Lower lobe of right lung (tissue), 2 donors: ENCODE measurements at regions not wholly inside any gene's neighbourhood (a gene's known extent, or its start where the extent isn't known, plus 50 kb on each side); places are given as distances from the start of the nearest gene placed in this dataset.

ENCODE experiments used
- ATAC-seq, 2 donors: fragments of 200-7000 bp; cut with Tn5 transposase; one replicate each; pipeline ENCODE4 v1.9.1; 2020 to 2022; ENCODE audit warnings: mild to moderate bottlenecking in 2 of 2, moderate library complexity in 2 of 2
- DNase-seq: peaks from one replicate; pipeline ENCODE4 v3.0.0-alpha.2; 2020
- H3K27ac ChIP-seq: fragments of 200-600 bp; one replicate; pipeline ENCODE4 v1.8.0; 2022
- H3K27me3 ChIP-seq: fragments of 200-600 bp; one replicate; pipeline ENCODE4 v1.8.0; 2022; ENCODE audit warnings: low read depth
- H3K36me3 ChIP-seq: fragments of 200-600 bp; one replicate; pipeline ENCODE4 v1.8.0; 2022; ENCODE audit warnings: mild to moderate bottlenecking
- H3K4me1 ChIP-seq: fragments of 200-600 bp; one replicate; pipeline ENCODE4 v1.8.0; 2022
- H3K4me3 ChIP-seq: fragments of 200-600 bp; one replicate; pipeline ENCODE4 v1.8.0; 2022; ENCODE audit warnings: mild to moderate bottlenecking
- H3K9me3 ChIP-seq: fragments of 200-600 bp; one replicate; pipeline ENCODE4 v1.8.0; 2022
- intact Hi-C: fragments of 100-400 bp; cut with DNase I; formaldehyde crosslinking; loops from one replicate; pipeline ENCODE4 v1.11.0; 2022
- TF ChIP-seq, protein P1 (sequence below): fragments of 200-600 bp; IDR thresholded peaks from one replicate; pipeline ENCODE4 v1.8.0; 2022; ENCODE audit warnings: antibody characterized with exemption, mild to moderate bottlenecking
- donor health status: DM: no; HTN: yes; CAD: no; lungs with severe emphysema.

DNA sequence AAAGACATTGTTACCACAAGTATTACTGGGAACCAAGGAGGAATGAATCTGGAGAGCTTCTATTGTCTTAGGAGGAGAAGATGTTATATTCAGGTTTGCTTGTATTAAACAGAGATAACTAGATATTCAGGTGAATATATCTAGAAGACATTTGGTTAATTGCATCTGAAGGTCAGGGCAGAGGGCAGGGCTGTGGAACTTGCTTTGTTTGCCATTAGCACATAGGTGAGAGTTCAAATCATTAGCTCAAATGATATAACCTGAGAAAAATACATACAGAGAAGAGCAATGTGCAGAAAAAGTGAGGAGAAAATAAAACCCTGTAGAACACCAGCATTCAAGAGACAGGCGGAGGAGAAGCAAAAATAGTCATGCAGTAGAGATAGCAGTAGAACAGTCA, 116.8 kb downstream of the DNAJB9 start:
- DNase-seq, result no peak
- H3K36me3 ChIP-seq, result no peaks in the 10 kb centered on the region
- no peaks in the 10 kb centered on the region for H3K9me3 ChIP-seq
- intact Hi-C loops, result no loop called here
- no peak for ATAC-seq
- no peaks in the 10 kb centered on the region for H3K27me3 ChIP-seq
- H3K4me3 ChIP-seq, result no peak overlapping the region
- no peaks in the 10 kb centered on the region for H3K4me1 ChIP-seq
- no peak overlapping the region for H3K27ac ChIP-seq
- TF ChIP-seq, protein P1, sequence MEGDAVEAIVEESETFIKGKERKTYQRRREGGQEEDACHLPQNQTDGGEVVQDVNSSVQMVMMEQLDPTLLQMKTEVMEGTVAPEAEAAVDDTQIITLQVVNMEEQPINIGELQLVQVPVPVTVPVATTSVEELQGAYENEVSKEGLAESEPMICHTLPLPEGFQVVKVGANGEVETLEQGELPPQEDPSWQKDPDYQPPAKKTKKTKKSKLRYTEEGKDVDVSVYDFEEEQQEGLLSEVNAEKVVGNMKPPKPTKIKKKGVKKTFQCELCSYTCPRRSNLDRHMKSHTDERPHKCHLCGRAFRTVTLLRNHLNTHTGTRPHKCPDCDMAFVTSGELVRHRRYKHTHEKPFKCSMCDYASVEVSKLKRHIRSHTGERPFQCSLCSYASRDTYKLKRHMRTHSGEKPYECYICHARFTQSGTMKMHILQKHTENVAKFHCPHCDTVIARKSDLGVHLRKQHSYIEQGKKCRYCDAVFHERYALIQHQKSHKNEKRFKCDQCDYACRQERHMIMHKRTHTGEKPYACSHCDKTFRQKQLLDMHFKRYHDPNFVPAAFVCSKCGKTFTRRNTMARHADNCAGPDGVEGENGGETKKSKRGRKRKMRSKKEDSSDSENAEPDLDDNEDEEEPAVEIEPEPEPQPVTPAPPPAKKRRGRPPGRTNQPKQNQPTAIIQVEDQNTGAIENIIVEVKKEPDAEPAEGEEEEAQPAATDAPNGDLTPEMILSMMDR, result no peak

DNA sequence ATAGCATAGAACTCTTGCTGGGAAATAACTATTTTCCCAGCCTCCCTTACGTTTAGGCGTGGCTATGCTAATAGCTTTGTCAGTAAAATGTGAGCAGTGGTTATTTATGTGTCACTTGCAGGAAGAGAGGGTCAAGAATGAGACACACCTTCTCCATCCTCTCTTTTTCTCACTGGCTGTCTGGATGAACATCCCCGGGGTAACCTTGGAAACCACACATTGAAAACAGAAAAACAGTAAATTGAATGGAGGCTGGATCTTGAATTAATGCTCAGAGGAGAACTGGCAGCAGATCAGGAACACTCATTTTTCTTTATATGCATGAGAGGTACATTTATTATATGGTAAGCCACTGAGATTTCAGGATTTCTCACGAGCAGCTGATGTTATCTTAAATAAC, 127.6 kb downstream of the DNAJB9 start:
- Histone ChIP-seq H3K9me3 (no peaks in the 10 kb centered on the region), H3K4me3 (no peak overlapping the region), H3K36me3 (no peaks in the 10 kb centered on the region), H3K27me3 (no peaks in the 10 kb centered on the region), H3K4me1 (no peaks in the 10 kb centered on the region), H3K27ac (no peak overlapping the region)
- TF ChIP-seq, protein P1, result no peak
- intact Hi-C loops, result no loop called here
- ATAC-seq (no peak), DNase-seq (no peak)

DNA sequence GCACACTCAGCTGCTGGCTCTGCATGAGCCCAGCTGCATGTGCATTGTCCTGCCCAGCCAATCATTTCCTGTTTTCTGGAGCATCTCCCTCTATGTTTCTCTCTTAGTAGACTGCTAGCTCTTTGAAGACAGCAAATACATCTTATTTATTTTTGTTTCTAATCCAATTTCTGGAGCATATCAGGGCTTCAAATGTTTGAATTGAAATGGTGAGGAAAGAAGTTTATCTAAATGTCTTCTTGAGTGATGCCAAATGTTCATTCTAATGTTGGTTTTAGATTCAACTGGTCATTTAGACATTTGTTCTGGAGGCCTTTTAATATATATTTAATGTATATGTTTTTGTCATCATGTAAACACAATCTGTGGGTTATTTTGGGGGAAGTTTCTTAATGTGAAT, 141.9 kb downstream of the DNAJB9 start:
- H3K27me3 ChIP-seq, result no peaks in the 10 kb centered on the region
- intact Hi-C loops, result no loop called here
- TF ChIP-seq, protein P1, result no peak
- H3K36me3 ChIP-seq, result no peaks in the 10 kb centered on the region
- no peak for ATAC-seq
- no peak for DNase-seq
- no peaks in the 10 kb centered on the region for H3K9me3 ChIP-seq
- H3K4me1 ChIP-seq, result no peaks in the 10 kb centered on the region
- H3K27ac ChIP-seq, result no peak overlapping the region
- no peak overlapping the region for H3K4me3 ChIP-seq

DNA sequence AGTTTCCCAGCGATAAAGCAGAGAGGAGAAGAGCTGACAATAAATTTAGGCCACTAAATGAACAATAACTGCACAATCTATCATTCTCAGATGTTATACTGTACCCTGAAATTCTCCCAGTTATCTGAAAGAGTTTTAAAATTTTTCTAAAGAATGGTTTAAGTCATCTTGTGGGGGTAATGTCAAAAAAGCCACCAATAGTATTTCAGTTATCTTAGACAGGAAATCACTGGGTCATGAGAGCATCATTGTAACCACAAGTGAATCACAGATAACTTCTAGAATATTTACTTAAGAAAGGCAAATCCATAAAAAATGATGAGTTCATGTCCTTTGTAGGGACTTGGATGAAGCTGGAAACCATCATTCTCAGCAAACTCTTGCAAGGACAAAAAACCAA, 147.1 kb downstream of the DNAJB9 start:
- DNase-seq (no peak), ATAC-seq (no peak)
- no peaks in the 10 kb centered on the region for H3K9me3 ChIP-seq
- no peaks in the 10 kb centered on the region for H3K4me1 ChIP-seq
- no peak overlapping the region for H3K4me3 ChIP-seq
- H3K27me3 ChIP-seq, result no peaks in the 10 kb centered on the region
- TF ChIP-seq, protein P1, result no peak
- no peak overlapping the region for H3K27ac ChIP-seq
- intact Hi-C loops, result no loop called here
- no peaks in the 10 kb centered on the region for H3K36me3 ChIP-seq

DNA sequence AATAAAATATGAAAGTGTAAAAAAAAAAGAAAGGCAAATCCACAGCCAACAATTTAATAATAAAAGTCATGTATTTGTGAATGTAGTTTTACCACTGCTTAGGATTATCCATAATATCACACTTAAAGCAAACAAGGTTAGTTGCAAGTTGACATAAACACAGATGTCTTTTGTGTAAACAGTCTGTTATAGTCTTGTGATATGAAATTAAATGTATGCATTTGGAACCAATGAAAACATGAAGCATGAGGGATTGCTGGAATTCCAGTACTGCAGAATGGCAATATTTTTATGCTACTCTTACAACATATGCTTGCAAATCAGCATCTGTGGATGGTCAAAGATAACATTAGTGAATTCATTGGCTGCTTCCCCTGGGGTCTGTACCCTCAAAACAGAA, 148.1 kb downstream of the DNAJB9 start:
- DNase-seq (no peak), ATAC-seq (no peak)
- Histone ChIP-seq H3K4me1 (no peaks in the 10 kb centered on the region), H3K9me3 (no peaks in the 10 kb centered on the region), H3K27me3 (no peaks in the 10 kb centered on the region), H3K27ac (no peak overlapping the region), H3K36me3 (no peaks in the 10 kb centered on the region), H3K4me3 (no peak overlapping the region)
- intact Hi-C loops, result no loop called here
- TF ChIP-seq, protein P1, result no peak

DNA sequence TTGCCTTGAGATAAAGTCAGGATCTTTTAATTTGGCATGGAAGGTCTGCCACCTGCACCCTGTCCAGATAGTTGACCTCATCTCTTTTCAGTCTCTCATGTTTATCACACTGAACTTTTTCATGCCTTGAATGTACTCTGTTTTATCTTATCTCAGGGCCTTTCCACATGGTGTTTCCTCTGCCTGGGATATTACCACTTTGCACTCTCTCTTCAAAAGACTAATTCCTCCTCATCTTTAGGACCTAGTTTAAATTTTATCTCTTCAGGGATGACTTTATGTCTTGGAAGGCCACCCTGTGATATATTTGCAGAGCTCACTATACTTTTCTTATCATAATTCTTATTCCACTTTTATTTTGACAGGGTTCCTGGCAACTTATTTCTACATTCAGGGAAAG, 150.0 kb downstream of the DNAJB9 start:
- no peak overlapping the region for H3K4me3 ChIP-seq
- H3K4me1 ChIP-seq, result no peaks in the 10 kb centered on the region
- no peak overlapping the region for H3K27ac ChIP-seq
- TF ChIP-seq, protein P1, result no peak
- no peaks in the 10 kb centered on the region for H3K27me3 ChIP-seq
- no peaks in the 10 kb centered on the region for H3K9me3 ChIP-seq
- intact Hi-C loops, result no loop called here
- ATAC-seq (no peak), DNase-seq (no peak)
- H3K36me3 ChIP-seq, result no peaks in the 10 kb centered on the region
